GM12878 (cell line): ENCODE measurements at regions not wholly inside any gene's neighbourhood (a gene's known extent, or its start where the extent isn't known, plus 50 kb on each side); places are given as distances from the start of the nearest gene placed in this dataset.

Experiments used
- ATAC-seq: fragments of 200-7000 bp; cut with Tn5 transposase; 3 replicates; pipeline ENCODE4 v1.9.1; 2020; ENCODE audit warnings: mild to moderate bottlenecking, moderate library complexity
- BruUV-seq: library from RNA; stranded (reverse); fragments of 400-500 nt; replicated peaks from 2 replicates; lab custom pipeline; 2021; lab: Mats Ljungman, UMichigan
- CTCF ChIA-PET: fragments of 300-600 bp; sonication (Branson Sonifier 250); formaldehyde crosslinking; extraction: SDS; loops from one replicate; lab custom pipeline; 2021; ENCODE audit warnings: inconsistent platforms; lab: Yijun Ruan, JAX
- POLR2A ChIA-PET: fragments of 350-600 bp; formaldehyde crosslinking; extraction: SDS; loops from one replicate; lab custom pipeline; 2021; ENCODE audit warnings: inconsistent platforms; lab: Charles Lee
- RAD21 ChIA-PET: fragments of 300-600 bp; sonication (Branson Sonifier 250); formaldehyde crosslinking; loops from one replicate; lab custom pipeline; 2023; ENCODE audit warnings: antibody characterized with exemption; ENCODE audit not compliant: unreplicated experiment; lab: Charles Lee
- SMC1A ChIA-PET: fragments of 300-600 bp; sonication (Branson Sonifier 250); formaldehyde crosslinking; loops from one replicate; lab custom pipeline; 2023; ENCODE audit not compliant: unreplicated experiment, uncharacterized antibody; lab: Charles Lee
- DNase-seq: peaks from one replicate; pipeline ENCODE4 v3.0.0-alpha.2; 2011; ENCODE audit warnings: low read depth, low spot score
- FAIRE-seq: peaks from 3 replicates; lab custom pipeline; 2011; peaks lifted over from hg19 to GRCh38; lab: Jason Lieb, UNC
- H2AFZ ChIP-seq: 2 replicates; pipeline ENCODE4 v1.6.0; 2011; ENCODE audit warnings: low read depth, low read length, control low read depth; ENCODE audit not compliant: control insufficient read depth
- H3K27ac ChIP-seq: 2 replicates; pipeline ENCODE4 v1.5.1; 2011; ENCODE audit warnings: control low read depth; ENCODE audit not compliant: control insufficient read depth, insufficient read depth
- H3K27me3 ChIP-seq, 2 experiments: replicated peaks in 1 of 2; 2 replicates each; pipeline versions ENCODE4 v1.6.0 to v1.6.1; 2011; ENCODE audit warnings: low read length in 1 of 2; ENCODE audit not compliant: control insufficient read depth in 2 of 2, insufficient read depth in 2 of 2
- H3K36me3 ChIP-seq, 2 experiments: 2 replicates each; pipeline ENCODE4 v1.5.1; 2011; ENCODE audit warnings: low read length in 1 of 2; ENCODE audit not compliant: control insufficient read depth in 2 of 2, insufficient read depth in 2 of 2
- H3K4me1 ChIP-seq: 2 replicates; pipeline ENCODE4 v1.6.1; 2011; ENCODE audit warnings: mild to moderate bottlenecking, low read length, moderate library complexity, mixed read lengths; ENCODE audit not compliant: control insufficient read depth, insufficient read depth
- H3K4me2 ChIP-seq: 2 replicates; pipeline ENCODE4 v1.6.0; 2011; ENCODE audit warnings: control low read depth; ENCODE audit not compliant: control insufficient read depth, insufficient read depth
- H3K4me3 ChIP-seq: fragments of 200-600 bp; sonication (generic); 2 replicates; pipeline ENCODE4 v1.5.1; 2016
- H3K79me2 ChIP-seq: 2 replicates; pipeline ENCODE4 v1.6.0; 2011; ENCODE audit warnings: low read length; ENCODE audit not compliant: control insufficient read depth, insufficient read depth
- H3K9ac ChIP-seq: 2 replicates; pipeline ENCODE4 v1.8.0; 2011; ENCODE audit warnings: low read length, control low read depth, mixed read lengths; ENCODE audit not compliant: control insufficient read depth, insufficient read depth
- H3K9me3 ChIP-seq: replicated peaks from 3 replicates; pipeline ENCODE4 v1.5.1; 2011; ENCODE audit warnings: mild to moderate bottlenecking, low read length; ENCODE audit not compliant: control insufficient read depth, insufficient read depth
- H4K20me1 ChIP-seq: 2 replicates; pipeline ENCODE4 v1.6.0; 2011; ENCODE audit not compliant: control insufficient read depth, insufficient read depth
- ATF3 ChIP-seq: IDR thresholded peaks from 2 replicates; pipeline ENCODE4 v1.6.1; 2011; ENCODE audit warnings: low read depth, mild to moderate bottlenecking, low read length, moderate library complexity, borderline replicate concordance; ENCODE audit errors: extremely low read depth
- ATF7 ChIP-seq: fragments of 450-650 bp; IDR thresholded peaks from 2 replicates; pipeline ENCODE4 v1.6.1; 2016; ENCODE audit warnings: low read depth, mild to moderate bottlenecking
- BACH1 ChIP-seq: fragments of 450-650 bp; IDR thresholded peaks from 2 replicates; pipeline ENCODE4 v1.6.1; 2017; ENCODE audit warnings: mild to moderate bottlenecking, borderline replicate concordance
- CBFB ChIP-seq: IDR thresholded peaks from 2 replicates; pipeline ENCODE4 v1.6.1; 2016; ENCODE audit warnings: antibody characterized with exemption, low read depth
- CEBPZ ChIP-seq: fragments of 150-350 bp; IDR thresholded peaks from 2 replicates; pipeline ENCODE4 v1.6.1; 2016; ENCODE audit warnings: low read depth, low read length
- CREM ChIP-seq: IDR thresholded peaks from 2 replicates; pipeline ENCODE4 v1.6.1; 2014; ENCODE audit warnings: antibody characterized with exemption, low read depth
- ETV6 ChIP-seq, 2 experiments: fragments of 450-650 bp in 1 of 2; IDR thresholded peaks in 1 of 2; conservative IDR thresholded peaks in 1 of 2; 2 replicates each; pipeline ENCODE4 v1.6.1; 2014; ENCODE audit warnings: antibody characterized with exemption in 1 of 2, borderline replicate concordance in 1 of 2, low read depth in 1 of 2, mild to moderate bottlenecking in 1 of 2, moderate library complexity in 1 of 2
- FOXK2 ChIP-seq: fragments of 450-650 bp; IDR thresholded peaks from 2 replicates; pipeline ENCODE4 v1.6.1; 2017; ENCODE audit warnings: mild to moderate bottlenecking, moderate library complexity
- IKZF2 ChIP-seq, 2 experiments: fragments of 450-650 bp; IDR thresholded peaks; 2 replicates each; pipeline ENCODE4 v1.6.1; 2017; ENCODE audit warnings: mild to moderate bottlenecking in 2 of 2, moderate library complexity in 2 of 2
- LARP7 ChIP-seq: fragments of 450-650 bp; IDR thresholded peaks from 2 replicates; pipeline ENCODE4 v1.6.1; 2017; ENCODE audit warnings: mild to moderate bottlenecking
- PBX3 ChIP-seq: IDR thresholded peaks from 2 replicates; pipeline ENCODE4 v1.6.1; 2011; ENCODE audit warnings: mild to moderate bottlenecking, low read depth, low read length, moderate library complexity; ENCODE audit not compliant: insufficient replicate concordance
- RUNX3 ChIP-seq: IDR thresholded peaks from 2 replicates; pipeline ENCODE4 v1.6.1; 2012; ENCODE audit warnings: low read length, inconsistent platforms
- SREBF1 ChIP-seq: IDR thresholded peaks from 2 replicates; pipeline ENCODE4 v1.6.1; 2012; ENCODE audit warnings: mild to moderate bottlenecking, low read length
- STAT1 ChIP-seq: fragments of 450-650 bp; conservative IDR thresholded peaks from 2 replicates; pipeline ENCODE4 v1.6.1; 2014; ENCODE audit warnings: antibody characterized with exemption, mild to moderate bottlenecking
- STAT3 ChIP-seq: IDR thresholded peaks from 2 replicates; pipeline ENCODE4 v1.6.1; 2011; ENCODE audit warnings: low read depth, low read length, improper control_type of control experiment
- SUZ12 ChIP-seq: fragments of 200-600 bp; sonication (generic); IDR thresholded peaks from one replicate; pipeline ENCODE4 v1.6.1; 2018; ENCODE audit warnings: antibody characterized with exemption, mild to moderate bottlenecking; ENCODE audit not compliant: unreplicated experiment
- TCF3 ChIP-seq: IDR thresholded peaks from 2 replicates; pipeline ENCODE4 v1.6.1; 2012; ENCODE audit warnings: low read depth, mild to moderate bottlenecking, low read length, borderline replicate concordance; ENCODE audit not compliant: insufficient read depth
- ZBTB11 ChIP-seq: fragments of 450-650 bp; formaldehyde crosslinking; IDR thresholded peaks from 2 replicates; pipeline ENCODE4 v1.5.0; 2022; ENCODE audit warnings: mild to moderate bottlenecking, missing genetic modification characterization
- WGBS: methylation state at CpG from one replicate; pipeline ENCODE4 v1.1.6; 2016; ENCODE audit warnings: low lambda C conversion rate; ENCODE audit not compliant: insufficient replicate concordance, insufficient coverage; ENCODE audit errors: missing lambda C conversion rate; 5-methylcytosine and 5-hydroxymethylcytosine counted together
- in situ Hi-C: fragments of 300-500 bp; cut with MboI; formaldehyde crosslinking; loops from 9 replicates; pipeline ENCODE4 v1.14.3; 2018; ENCODE audit warnings: mixed read lengths
- intact Hi-C: fragments of 100-400 bp; cut with micrococcal nuclease; formaldehyde crosslinking; loops from one replicate; pipeline ENCODE4 v1.14.2; 2022; ENCODE audit not compliant: unreplicated experiment

- no peak for DNase-seq
- Histone ChIP-seq H3K27ac (no peak overlapping the region), H3K36me3 (no peaks in the 10 kb centered on the region), H3K9me3 (no peaks in the 10 kb centered on the region), H3K4me3 (no peak overlapping the region), H4K20me1 (no peaks in the 10 kb centered on the region), H3K79me2 (no peaks in the 10 kb centered on the region), H2AFZ (no peak overlapping the region), H3K9ac (no peak overlapping the region), H3K27me3 (no peaks in the 10 kb centered on the region), H3K4me2 (no peak overlapping the region), H3K4me1 (peaks cover 21% of the 10 kb centered on the region)
- RAD21 ChIA-PET, result interaction anchor here (0.9 to 4.7 kb wide), 6 partner anchors 26 to 287 kb away, joined by 3 to 38 read pairs (median 6); no protein-coding TSS in a partner anchor
- 65% methylated on average over 2 of the region's 2 CpGs for WGBS
- no peak for FAIRE-seq
- in situ Hi-C loops, result no loop called here
- CTCF ChIA-PET, result interaction anchor here (0.7 to 6.5 kb wide), 13 partner anchors 9 to 1828 kb away, joined by 3 to 45 read pairs (median 7); no protein-coding TSS in a partner anchor
- POLR2A ChIA-PET, result interaction anchor here (0.6 to 1.6 kb wide), 5 partner anchors 30 to 175 kb away, joined by 3 to 4 read pairs (median 3); no protein-coding TSS in a partner anchor
- no peak for ATAC-seq
- no TSS peak for BruUV-seq
- SMC1A ChIA-PET, result interaction anchor here (1.0 to 4.8 kb wide), 9 partner anchors 9 to 219 kb away, joined by 3 to 41 read pairs (median 6); no protein-coding TSS in a partner anchor
- intact Hi-C loops, result no loop called here
- TF ChIP-seq IKZF2 (IDR thresholded peaks at IDR 0.05), result no peak
- no peak for TF ChIP-seq STAT3
- TF ChIP-seq ATF3, result no peak
- no peak for TF ChIP-seq TCF3
- TF ChIP-seq STAT1, result no peak
- no peak for TF ChIP-seq ETV6 (conservative IDR thresholded peaks at IDR 0.05 in 1 of 2, IDR thresholded peaks at IDR 0.05 in 1 of 2; ENCODE audit: borderline replicate concordance in 1 of 2, low read depth in 1 of 2)
- no peak for TF ChIP-seq CBFB
- TF ChIP-seq FOXK2, result no peak
- TF ChIP-seq CEBPZ, result no peak
- no peak for TF ChIP-seq PBX3
- TF ChIP-seq SREBF1, result no peak
- no peak for TF ChIP-seq CREM
- TF ChIP-seq RUNX3, result no peak
- TF ChIP-seq ATF7, result no peak
- TF ChIP-seq BACH1, result no peak
- TF ChIP-seq LARP7, result no peak
- no peak for TF ChIP-seq ZBTB11
- no peak for TF ChIP-seq SUZ12
These were observed 129.7 kb upstream of the CHD1 start for GRCh38 chr5:99058466-99058865.
